Astrocyte (in vitro differentiated cells and primary cell): ENCODE measurements at regions not wholly inside any gene's neighbourhood (a gene's known extent, or its start where the extent isn't known, plus 50 kb on each side); places are given as distances from the start of the nearest gene placed in this dataset.

Experiments
- DNase-seq: peaks from one replicate; pipeline ENCODE4 v3.0.0-alpha.2; 2010; ENCODE audit warnings: low read depth
- FAIRE-seq: peaks from 2 replicates; lab custom pipeline; 2011; peaks lifted over from hg19 to GRCh38; lab: Jason Lieb, UNC
- H2AFZ ChIP-seq: 2 replicates; pipeline ENCODE4 v1.6.0; 2012; ENCODE audit warnings: low read depth, low read length, inconsistent platforms
- H3K27ac ChIP-seq: 2 replicates; pipeline ENCODE4 v1.5.1; 2011; ENCODE audit warnings: low read depth, low read length, inconsistent platforms
- H3K27me3 ChIP-seq: 2 replicates; pipeline ENCODE4 v1.6.0; 2011; ENCODE audit warnings: low read length, inconsistent platforms; ENCODE audit not compliant: insufficient read depth
- H3K36me3 ChIP-seq: 2 replicates; pipeline ENCODE4 v1.5.1; 2011; ENCODE audit warnings: low read length, inconsistent platforms; ENCODE audit not compliant: insufficient read depth
- H3K4me1 ChIP-seq: 2 replicates; pipeline ENCODE4 v1.5.1; 2011; ENCODE audit warnings: low read length, inconsistent platforms; ENCODE audit not compliant: insufficient read depth
- H3K4me2 ChIP-seq: 2 replicates; pipeline ENCODE4 v1.6.0; 2012; ENCODE audit warnings: low read length, inconsistent platforms
- H3K4me3 ChIP-seq: 2 replicates; pipeline ENCODE4 v1.5.1; 2011; ENCODE audit warnings: low read depth, mild to moderate bottlenecking, low read length, inconsistent platforms; ENCODE audit not compliant: insufficient read depth
- H3K79me2 ChIP-seq: 2 replicates; pipeline ENCODE4 v1.6.0; 2012; ENCODE audit warnings: mild to moderate bottlenecking, low read length, inconsistent platforms; ENCODE audit not compliant: insufficient read depth
- H3K9ac ChIP-seq: 2 replicates; pipeline ENCODE4 v1.6.0; 2012; ENCODE audit warnings: mild to moderate bottlenecking, low read length, inconsistent platforms
- H3K9me3 ChIP-seq: 2 replicates; pipeline ENCODE4 v1.5.1; 2012; ENCODE audit warnings: low read depth, mild to moderate bottlenecking, low read length, inconsistent platforms; ENCODE audit not compliant: insufficient read depth
- H4K20me1 ChIP-seq: 2 replicates; pipeline ENCODE4 v1.6.0; 2012; ENCODE audit warnings: low read length, inconsistent platforms; ENCODE audit not compliant: insufficient read depth
- H3K27ac Mint-ChIP-seq: one replicate; pipeline ENCODE4 v1.8.0; 2021; ENCODE audit warnings: mild to moderate bottlenecking, mixed read lengths; ENCODE audit not compliant: unreplicated experiment
- H3K27me3 Mint-ChIP-seq: one replicate; pipeline ENCODE4 v1.8.0; 2021; ENCODE audit warnings: low read depth, mixed read lengths; ENCODE audit not compliant: unreplicated experiment
- H3K36me3 Mint-ChIP-seq: one replicate; pipeline ENCODE4 v1.8.0; 2021; ENCODE audit warnings: low read depth, mixed read lengths; ENCODE audit not compliant: unreplicated experiment
- H3K4me1 Mint-ChIP-seq: one replicate; pipeline ENCODE4 v1.8.0; 2021; ENCODE audit warnings: low read depth, mixed read lengths; ENCODE audit not compliant: unreplicated experiment
- H3K4me3 Mint-ChIP-seq: one replicate; pipeline ENCODE4 v1.8.0; 2021; ENCODE audit warnings: mild to moderate bottlenecking, moderate library complexity, mixed read lengths; ENCODE audit not compliant: unreplicated experiment
- H3K9me3 Mint-ChIP-seq: one replicate; pipeline ENCODE4 v1.8.0; 2021; ENCODE audit warnings: mild to moderate bottlenecking, mixed read lengths; ENCODE audit not compliant: unreplicated experiment
- CTCF ChIP-seq: IDR thresholded peaks from 2 replicates; pipeline ENCODE4 v1.5.1; 2011; ENCODE audit warnings: low read depth, mild to moderate bottlenecking, inconsistent platforms, low read length, moderate library complexity; ENCODE audit not compliant: insufficient read depth
- EZH2 ChIP-seq: IDR thresholded peaks from 2 replicates; pipeline ENCODE4 v1.6.1; 2012; ENCODE audit warnings: mild to moderate bottlenecking, low read length, inconsistent platforms; ENCODE audit not compliant: insufficient read depth

- Histone ChIP-seq H3K79me2 (no peaks in the 10 kb centered on the region), H3K27ac (no peak overlapping the region), H3K27me3 (no peaks in the 10 kb centered on the region), H3K4me3 (no peak overlapping the region), H3K9me3 (no peaks in the 10 kb centered on the region), H3K4me1 (no peaks in the 10 kb centered on the region), H3K36me3 (no peaks in the 10 kb centered on the region), H3K9ac (no peak overlapping the region), H2AFZ (no peak overlapping the region), H3K4me2 (no peak overlapping the region), H4K20me1 (no peaks in the 10 kb centered on the region)
- DNase-seq (no peak), FAIRE-seq (no peak)
- H3K9me3 Mint-ChIP-seq = peaks cover 3% of the 10 kb centered on the region
- peaks cover 6% of the 10 kb centered on the region for H3K27me3 Mint-ChIP-seq
- no peaks in the 10 kb centered on the region for H3K4me1 Mint-ChIP-seq
- H3K27ac Mint-ChIP-seq = no peak overlapping the region
- TF ChIP-seq EZH2 (no peak), CTCF (no peak)
- no peak overlapping the region for H3K4me3 Mint-ChIP-seq
- no peaks in the 10 kb centered on the region for H3K36me3 Mint-ChIP-seq
These were observed 251.2 kb upstream of the UBE2E2 start for GRCh38 chr3:22951910-22952309.

- FAIRE-seq = no peak
These were observed 250.3 kb upstream of the UBE2E2 start for GRCh38 chr3:22952860-22953259.

More at GRCh38 chr3:22952860-22953259, 250.3 kb upstream of the UBE2E2 start:
- TF ChIP-seq CTCF (no peak), EZH2 (no peak)
- Histone ChIP-seq H3K27me3 (no peaks in the 10 kb centered on the region), H3K9ac (no peak overlapping the region), H3K79me2 (no peaks in the 10 kb centered on the region), H2AFZ (no peak overlapping the region), H3K4me2 (no peak overlapping the region), H4K20me1 (no peaks in the 10 kb centered on the region), H3K36me3 (no peaks in the 10 kb centered on the region), H3K4me1 (no peaks in the 10 kb centered on the region), H3K27ac (no peak overlapping the region), H3K9me3 (no peaks in the 10 kb centered on the region), H3K4me3 (no peak overlapping the region)
- H3K36me3 Mint-ChIP-seq = no peaks in the 10 kb centered on the region
- no peak for DNase-seq
- no peak overlapping the region for H3K4me3 Mint-ChIP-seq
- H3K9me3 Mint-ChIP-seq = peaks cover 3% of the 10 kb centered on the region
- peaks cover 6% of the 10 kb centered on the region for H3K27me3 Mint-ChIP-seq
- H3K4me1 Mint-ChIP-seq = no peaks in the 10 kb centered on the region
- H3K27ac Mint-ChIP-seq = no peak overlapping the region
